ENCODE measurements at regions not wholly inside any gene's neighbourhood (a gene's known extent, or its start where the extent isn't known, plus 50 kb on each side); places are given as distances from the start of the nearest gene placed in this dataset.

DNA sequence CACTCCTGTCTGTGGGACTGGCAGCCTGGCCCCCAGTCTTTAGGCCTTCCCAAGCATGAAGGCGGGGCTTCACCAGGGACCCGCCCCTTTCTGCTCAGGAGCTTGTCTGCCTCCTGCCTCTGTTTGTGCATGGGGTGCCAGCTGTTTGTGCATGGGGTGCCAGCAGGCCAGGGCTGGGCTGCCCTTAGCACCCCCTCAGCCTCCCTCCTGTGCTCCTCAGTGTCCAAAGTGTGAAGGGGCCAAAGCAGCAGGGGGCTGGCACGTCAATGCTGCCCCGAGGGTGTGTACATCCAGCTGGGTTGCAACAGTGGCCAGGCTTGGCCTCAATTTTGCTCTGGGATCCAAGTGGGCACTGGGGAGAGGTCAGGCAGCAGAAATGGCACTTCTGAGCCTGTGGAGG lies 298.0 kb upstream of the GALNT5 start:
- TF ChIP-seq, protein P1, sequence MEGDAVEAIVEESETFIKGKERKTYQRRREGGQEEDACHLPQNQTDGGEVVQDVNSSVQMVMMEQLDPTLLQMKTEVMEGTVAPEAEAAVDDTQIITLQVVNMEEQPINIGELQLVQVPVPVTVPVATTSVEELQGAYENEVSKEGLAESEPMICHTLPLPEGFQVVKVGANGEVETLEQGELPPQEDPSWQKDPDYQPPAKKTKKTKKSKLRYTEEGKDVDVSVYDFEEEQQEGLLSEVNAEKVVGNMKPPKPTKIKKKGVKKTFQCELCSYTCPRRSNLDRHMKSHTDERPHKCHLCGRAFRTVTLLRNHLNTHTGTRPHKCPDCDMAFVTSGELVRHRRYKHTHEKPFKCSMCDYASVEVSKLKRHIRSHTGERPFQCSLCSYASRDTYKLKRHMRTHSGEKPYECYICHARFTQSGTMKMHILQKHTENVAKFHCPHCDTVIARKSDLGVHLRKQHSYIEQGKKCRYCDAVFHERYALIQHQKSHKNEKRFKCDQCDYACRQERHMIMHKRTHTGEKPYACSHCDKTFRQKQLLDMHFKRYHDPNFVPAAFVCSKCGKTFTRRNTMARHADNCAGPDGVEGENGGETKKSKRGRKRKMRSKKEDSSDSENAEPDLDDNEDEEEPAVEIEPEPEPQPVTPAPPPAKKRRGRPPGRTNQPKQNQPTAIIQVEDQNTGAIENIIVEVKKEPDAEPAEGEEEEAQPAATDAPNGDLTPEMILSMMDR (conservative IDR thresholded peaks at IDR 0.05; ENCODE audit: low read length) = no peak
- TF ChIP-seq EZH2phosphoT487 (IDR thresholded peaks at IDR 0.05; ENCODE audit: borderline replicate concordance, low read depth, low read length) = no peak

Measured in OCI-LY7 (cell line).